Brain microvascular endothelial cell (primary cell): ENCODE measurements at regions not wholly inside any gene's neighbourhood (a gene's known extent, or its start where the extent isn't known, plus 50 kb on each side); places are given as distances from the start of the nearest gene placed in this dataset.
"Not testable (repeated sequence)": the region's sequence is repeated elsewhere in the genome, so short reads cannot be mapped to it uniquely, and the experiment has no call there.

Source experiments
- DNase-seq: peaks from one replicate; pipeline ENCODE4 v3.0.0-alpha.2; 2020
- H3K27ac ChIP-seq: fragments of 250-450 bp; sonication (Bioruptor Pico); 2 replicates; pipeline ENCODE4 v1.5.1; 2020; ENCODE audit warnings: mild to moderate bottlenecking, moderate library complexity
- H3K27me3 ChIP-seq: fragments of 250-450 bp; sonication (Bioruptor Pico); replicated peaks from 2 replicates; pipeline ENCODE4 v1.5.1; 2020; ENCODE audit warnings: mild to moderate bottlenecking
- H3K36me3 ChIP-seq: fragments of 250-450 bp; sonication (Bioruptor Pico); replicated peaks from 2 replicates; pipeline ENCODE4 v1.5.1; 2020; ENCODE audit warnings: mild to moderate bottlenecking
- H3K4me3 ChIP-seq: 2 replicates; pipeline ENCODE4 v1.5.1; 2011; ENCODE audit warnings: low read depth, mild to moderate bottlenecking, control low read depth, low read length, moderate library complexity
- CTCF ChIP-seq: IDR thresholded peaks from 2 replicates; pipeline ENCODE4 v1.5.1; 2011; ENCODE audit warnings: low read depth, mild to moderate bottlenecking, moderate library complexity, low read length, control low read depth, inconsistent platforms; ENCODE audit errors: missing control alignments
- in situ Hi-C: cut with HindIII; loops from 2 replicates; pipeline ENCODE4 v1.10.0; 2017; ENCODE audit warnings: low sequenced_read_pairs, low pct_ligation_motif_present

DNA sequence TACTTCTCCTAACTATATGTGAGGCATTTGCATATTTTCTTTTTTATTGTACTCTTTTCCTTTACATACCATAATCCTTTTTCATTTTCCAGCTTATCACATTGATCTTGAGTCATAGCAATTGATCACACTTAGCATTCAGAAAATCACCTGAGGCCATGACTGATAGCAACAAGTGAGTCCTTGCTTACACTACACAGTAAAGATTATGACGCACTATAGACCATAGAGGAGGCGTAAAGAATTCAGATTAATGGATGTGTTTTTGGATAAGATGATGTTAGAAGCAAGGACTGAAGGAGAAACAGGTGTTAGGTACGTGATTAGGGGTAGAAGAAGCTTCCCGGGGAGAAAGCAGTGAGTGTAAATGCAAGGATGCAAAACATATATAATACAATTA lies 637.7 kb downstream of the ETNK1 start:
- in situ Hi-C loops: no loop called here
- no peak for TF ChIP-seq CTCF
- DNase-seq: no peak
- Histone ChIP-seq H3K27ac (no peak overlapping the region), H3K27me3 (no peaks in the 10 kb centered on the region), H3K4me3 (no peak overlapping the region), H3K36me3 (no peaks in the 10 kb centered on the region)

GRCh38 chr12:23277831-23278230 lies 652.9 kb downstream of the ETNK1 start:
- Histone ChIP-seq H3K36me3 (no peaks in the 10 kb centered on the region), H3K27me3 (no peaks in the 10 kb centered on the region), H3K4me3 (no peak overlapping the region), H3K27ac (no peak overlapping the region)
- in situ Hi-C loops: no loop called here
- DNase-seq: no peak
- TF ChIP-seq CTCF: no peak

- TF ChIP-seq CTCF: no peak
- Histone ChIP-seq H3K4me3 (no peak overlapping the region), H3K27me3 (no peaks in the 10 kb centered on the region), H3K27ac (no peak overlapping the region), H3K36me3 (no peaks in the 10 kb centered on the region)
- in situ Hi-C loops: no loop called here
- DNase-seq: no peak
Measured at GRCh38 chr12:23281295-23281694, 656.3 kb downstream of the ETNK1 start.

- Histone ChIP-seq H3K27ac (no peak overlapping the region), H3K27me3 (no peaks in the 10 kb centered on the region), H3K4me3 (no peak overlapping the region), H3K36me3 (no peaks in the 10 kb centered on the region)
- in situ Hi-C loops: no loop called here
- TF ChIP-seq CTCF: no peak
- DNase-seq: no peak
Measured at GRCh38 chr12:23282701-23283100, 657.7 kb downstream of the ETNK1 start.

GRCh38 chr12:23285764-23286530 lies 661.0 kb downstream of the ETNK1 start:
- DNase-seq, H3K4me3 ChIP-seq, in situ Hi-C loops, H3K36me3 ChIP-seq, H3K27me3 ChIP-seq, H3K27ac ChIP-seq: not testable (repeated sequence)

DNA sequence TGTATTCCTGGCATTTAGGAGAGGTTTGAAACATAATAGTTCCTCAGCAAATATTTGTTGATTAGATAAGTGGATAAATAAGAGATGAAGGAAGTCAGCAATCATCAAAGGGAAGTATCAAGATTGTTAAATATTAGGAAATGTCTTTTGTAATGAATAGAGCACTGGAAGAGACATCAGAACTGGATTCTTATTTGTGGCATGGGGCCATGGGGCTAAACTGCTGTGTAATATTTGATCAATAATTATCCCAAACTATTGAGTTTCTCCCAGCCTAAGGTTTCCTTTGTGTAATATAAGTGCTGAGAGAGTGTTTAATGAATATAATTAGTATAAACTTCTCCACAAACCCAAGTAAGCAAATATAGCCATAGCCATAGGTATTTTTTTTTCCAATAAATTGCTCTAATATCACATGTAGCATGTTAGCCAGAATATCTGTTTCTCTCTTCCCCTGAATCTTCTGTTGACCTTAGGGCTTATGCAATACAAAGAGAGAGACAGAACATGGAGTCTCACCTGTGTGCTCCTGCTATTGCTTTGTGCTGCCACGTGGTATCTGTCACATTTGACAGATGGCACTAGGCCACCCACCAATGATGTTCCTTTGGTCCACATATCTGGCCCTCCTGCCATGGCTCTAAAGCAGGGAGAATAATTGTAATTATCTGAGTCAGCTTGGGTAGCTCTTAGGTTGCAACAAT lies 658.7 kb downstream of the SOX5 start:
- no peaks in the 10 kb centered on the region for H3K27me3 ChIP-seq
- in situ Hi-C loops: no loop called here
- no peak for DNase-seq
- no peaks in the 10 kb centered on the region for H3K36me3 ChIP-seq
- H3K4me3 ChIP-seq: no peak overlapping the region
- H3K27ac ChIP-seq: no peak overlapping the region
- TF ChIP-seq CTCF: no peak
